ENCODE measurements at regions not wholly inside any gene's neighbourhood (a gene's known extent, or its start where the extent isn't known, plus 50 kb on each side); places are given as distances from the start of the nearest gene placed in this dataset.

DNA sequence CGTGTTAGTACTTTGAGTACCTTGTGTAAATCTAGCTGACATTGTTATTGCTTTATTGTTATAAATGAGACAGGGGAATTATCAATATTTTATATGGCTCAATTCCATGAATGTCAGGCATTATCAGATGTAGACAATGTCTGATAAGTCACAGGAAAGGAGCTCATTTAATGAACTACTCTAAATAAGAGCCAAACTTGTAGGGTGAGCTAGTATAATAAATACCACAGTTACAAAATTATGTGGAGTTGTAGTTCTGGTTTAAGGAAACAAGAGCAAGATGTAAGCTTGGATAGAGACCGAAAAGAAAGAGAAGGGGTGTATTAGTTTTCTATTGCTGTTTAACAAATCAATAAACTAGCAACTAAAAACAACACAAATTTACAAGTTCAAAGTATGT, 891.8 kb upstream of the SLITRK1 start:
- H3K9me3 ChIP-seq (ENCODE audit: insufficient read depth, low read depth, low read length), result no peaks in the 10 kb centered on the region
- no peaks in the 10 kb centered on the region for H3K9me2 ChIP-seq (replicated peaks; ENCODE audit: low read depth, low read length)
- no peaks in the 10 kb centered on the region for H4K20me1 ChIP-seq (ENCODE audit: insufficient read depth, low read length, poor library complexity, severe bottlenecking)
- TF ChIP-seq EZH2phosphoT487 (IDR thresholded peaks at IDR 0.05; ENCODE audit: borderline replicate concordance) (no peak), CTCF (conservative IDR thresholded peaks at IDR 0.05; ENCODE audit: low read length) (no peak)
- no peaks in the 10 kb centered on the region for H3K79me2 ChIP-seq (ENCODE audit: insufficient read depth, low read length)
- no peaks in the 10 kb centered on the region for H3K27me3 ChIP-seq (ENCODE audit: insufficient read depth, low read length, poor library complexity, severe bottlenecking)
- H3K4me2 ChIP-seq (ENCODE audit: low read depth, low read length, poor library complexity, severe bottlenecking), result no peak overlapping the region
- no peak overlapping the region for H2AFZ ChIP-seq (ENCODE audit: low read length)
- H3K4me1 ChIP-seq (ENCODE audit: insufficient read depth, low read length, poor library complexity, severe bottlenecking), result no peaks in the 10 kb centered on the region
- H3K9ac ChIP-seq (ENCODE audit: low read depth, low read length, poor library complexity, severe bottlenecking), result no peak overlapping the region
- H3F3A ChIP-seq (ENCODE audit: low read depth), result no peaks in the 10 kb centered on the region
- H3K36me3 ChIP-seq (ENCODE audit: insufficient read depth, low read length), result no peaks in the 10 kb centered on the region
- no peak overlapping the region for H3K4me3 ChIP-seq (ENCODE audit: low read length, poor library complexity, severe bottlenecking)

DNA sequence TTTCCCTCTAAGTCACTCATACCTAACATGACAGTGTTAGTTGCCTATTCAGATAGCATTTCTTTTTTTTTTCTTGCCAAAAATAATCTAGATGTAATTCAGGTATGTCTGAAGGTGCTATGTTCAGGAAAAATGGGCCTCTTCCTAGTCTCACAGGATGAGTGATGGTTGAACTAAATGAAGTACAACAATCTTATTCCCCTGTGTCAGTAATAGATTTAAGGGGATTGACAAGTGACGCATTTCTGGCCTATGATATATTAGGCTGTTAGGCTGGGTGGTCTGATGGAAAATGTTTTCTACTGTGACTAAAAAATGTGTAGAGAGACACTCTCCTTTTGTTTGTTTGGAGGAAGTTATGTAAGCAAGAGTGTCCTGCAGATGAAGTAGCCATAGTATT, 878.7 kb upstream of the SLITRK1 start:
- Histone ChIP-seq H4K20me1 (ENCODE audit: insufficient read depth, low read length, poor library complexity, severe bottlenecking) (no peaks in the 10 kb centered on the region), H3K4me2 (ENCODE audit: low read depth, low read length, poor library complexity, severe bottlenecking) (no peak overlapping the region), H3K36me3 (ENCODE audit: insufficient read depth, low read length) (no peaks in the 10 kb centered on the region), H3K27me3 (ENCODE audit: insufficient read depth, low read length, poor library complexity, severe bottlenecking) (no peaks in the 10 kb centered on the region), H3K79me2 (ENCODE audit: insufficient read depth, low read length) (no peaks in the 10 kb centered on the region), H2AFZ (ENCODE audit: low read length) (no peak overlapping the region), H3K4me1 (ENCODE audit: insufficient read depth, low read length, poor library complexity, severe bottlenecking) (no peaks in the 10 kb centered on the region), H3F3A (ENCODE audit: low read depth) (no peaks in the 10 kb centered on the region), H3K9ac (ENCODE audit: low read depth, low read length, poor library complexity, severe bottlenecking) (no peak overlapping the region), H3K9me3 (ENCODE audit: insufficient read depth, low read depth, low read length) (no peaks in the 10 kb centered on the region), H3K9me2 (replicated peaks; ENCODE audit: low read depth, low read length) (no peaks in the 10 kb centered on the region), H3K4me3 (ENCODE audit: low read length, poor library complexity, severe bottlenecking) (no peak overlapping the region)
- TF ChIP-seq EZH2phosphoT487 (IDR thresholded peaks at IDR 0.05; ENCODE audit: borderline replicate concordance) (no peak), CTCF (conservative IDR thresholded peaks at IDR 0.05; ENCODE audit: low read length) (no peak)

DNA sequence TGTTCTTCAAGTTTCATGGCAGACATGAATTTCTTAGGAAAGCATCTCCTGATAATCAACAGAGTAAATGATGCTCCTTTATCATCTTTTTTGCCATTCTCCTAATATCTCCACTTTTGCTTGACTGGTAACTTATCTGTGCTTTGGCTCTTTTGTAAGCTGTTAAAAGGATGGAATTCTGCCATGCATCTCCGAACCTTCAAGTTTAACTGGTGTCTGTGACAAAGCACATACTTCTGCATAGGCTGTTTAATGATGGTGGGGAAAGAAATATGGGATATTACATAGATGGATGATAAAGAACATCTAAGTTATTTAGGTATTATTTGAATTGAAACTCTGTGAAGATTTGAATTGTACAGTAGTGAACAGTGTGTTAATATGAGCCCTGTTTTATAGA, 866.9 kb upstream of the SLITRK1 start:
- Histone ChIP-seq H3F3A (ENCODE audit: low read depth) (no peaks in the 10 kb centered on the region), H3K79me2 (ENCODE audit: insufficient read depth, low read length) (no peaks in the 10 kb centered on the region), H3K4me1 (ENCODE audit: insufficient read depth, low read length, poor library complexity, severe bottlenecking) (no peaks in the 10 kb centered on the region), H4K20me1 (ENCODE audit: insufficient read depth, low read length, poor library complexity, severe bottlenecking) (no peaks in the 10 kb centered on the region), H3K4me3 (ENCODE audit: low read length, poor library complexity, severe bottlenecking) (no peak overlapping the region), H3K9me2 (replicated peaks; ENCODE audit: low read depth, low read length) (no peaks in the 10 kb centered on the region), H3K4me2 (ENCODE audit: low read depth, low read length, poor library complexity, severe bottlenecking) (no peak overlapping the region), H3K9ac (ENCODE audit: low read depth, low read length, poor library complexity, severe bottlenecking) (no peak overlapping the region), H3K27me3 (ENCODE audit: insufficient read depth, low read length, poor library complexity, severe bottlenecking) (no peaks in the 10 kb centered on the region), H2AFZ (ENCODE audit: low read length) (no peak overlapping the region), H3K9me3 (ENCODE audit: insufficient read depth, low read depth, low read length) (no peaks in the 10 kb centered on the region), H3K36me3 (ENCODE audit: insufficient read depth, low read length) (no peaks in the 10 kb centered on the region)
- no peak for TF ChIP-seq EZH2phosphoT487 (IDR thresholded peaks at IDR 0.05; ENCODE audit: borderline replicate concordance)
- no peak for TF ChIP-seq CTCF (conservative IDR thresholded peaks at IDR 0.05; ENCODE audit: low read length)
